Fibroblast of lung (primary cell): ENCODE measurements at regions not wholly inside any gene's neighbourhood (a gene's known extent, or its start where the extent isn't known, plus 50 kb on each side); places are given as distances from the start of the nearest gene placed in this dataset.

ENCODE experiments used
- EZH2 ChIP-seq: IDR thresholded peaks from 2 replicates; pipeline ENCODE4 v1.5.1; 2012; ENCODE audit warnings: low read length, control low read depth, mild to moderate bottlenecking; ENCODE audit errors: missing control alignments
- TF ChIP-seq, protein P1 (sequence below), 2 donors: IDR thresholded peaks in 1 of 2; conservative IDR thresholded peaks in 1 of 2; 1 replicate in 1 of 2; 2 replicates in 1 of 2; pipeline ENCODE4 v1.5.1; 2011 to 2012; ENCODE audit warnings: low read length in 2 of 2, control low read depth in 1 of 2, inconsistent platforms in 1 of 2, low read depth in 1 of 2, mild to moderate bottlenecking in 1 of 2

GRCh38 chr4:132605551-132605950 lies 543.5 kb upstream of the PCDH10 start:
- TF ChIP-seq, protein P1, sequence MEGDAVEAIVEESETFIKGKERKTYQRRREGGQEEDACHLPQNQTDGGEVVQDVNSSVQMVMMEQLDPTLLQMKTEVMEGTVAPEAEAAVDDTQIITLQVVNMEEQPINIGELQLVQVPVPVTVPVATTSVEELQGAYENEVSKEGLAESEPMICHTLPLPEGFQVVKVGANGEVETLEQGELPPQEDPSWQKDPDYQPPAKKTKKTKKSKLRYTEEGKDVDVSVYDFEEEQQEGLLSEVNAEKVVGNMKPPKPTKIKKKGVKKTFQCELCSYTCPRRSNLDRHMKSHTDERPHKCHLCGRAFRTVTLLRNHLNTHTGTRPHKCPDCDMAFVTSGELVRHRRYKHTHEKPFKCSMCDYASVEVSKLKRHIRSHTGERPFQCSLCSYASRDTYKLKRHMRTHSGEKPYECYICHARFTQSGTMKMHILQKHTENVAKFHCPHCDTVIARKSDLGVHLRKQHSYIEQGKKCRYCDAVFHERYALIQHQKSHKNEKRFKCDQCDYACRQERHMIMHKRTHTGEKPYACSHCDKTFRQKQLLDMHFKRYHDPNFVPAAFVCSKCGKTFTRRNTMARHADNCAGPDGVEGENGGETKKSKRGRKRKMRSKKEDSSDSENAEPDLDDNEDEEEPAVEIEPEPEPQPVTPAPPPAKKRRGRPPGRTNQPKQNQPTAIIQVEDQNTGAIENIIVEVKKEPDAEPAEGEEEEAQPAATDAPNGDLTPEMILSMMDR (conservative IDR thresholded peaks at IDR 0.05 in 1 of 2, IDR thresholded peaks at IDR 0.05 in 1 of 2; ENCODE audit: low read depth in 1 of 2, low read length in 2 of 2), result no peak
- TF ChIP-seq EZH2, result no peak
